Left ventricle myocardium inferior (tissue), 1 donor: ENCODE measurements at regions not wholly inside any gene's neighbourhood (a gene's known extent, or its start where the extent isn't known, plus 50 kb on each side); places are given as distances from the start of the nearest gene placed in this dataset.
"Not testable (repeated sequence)": the region's sequence is repeated elsewhere in the genome, so short reads cannot be mapped to it uniquely, and the experiment has no call there.

ENCODE experiments used
- DNase-seq: peaks from one replicate; pipeline ENCODE4 v3.0.0-alpha.2; 2020
- H3K27ac ChIP-seq: fragments of 200-600 bp; replicated peaks from 2 replicates; pipeline ENCODE4 v1.8.0; 2021
- H3K27me3 ChIP-seq: fragments of 200-600 bp; 2 replicates; pipeline ENCODE4 v1.8.0; 2021; ENCODE audit warnings: low read depth
- H3K36me3 ChIP-seq: fragments of 200-600 bp; 2 replicates; pipeline ENCODE4 v1.8.0; 2021
- H3K4me1 ChIP-seq: fragments of 200-600 bp; 2 replicates; pipeline ENCODE4 v1.8.0; 2021
- H3K4me3 ChIP-seq: fragments of 200-600 bp; 2 replicates; pipeline ENCODE4 v1.8.0; 2021; ENCODE audit warnings: mild to moderate bottlenecking, moderate library complexity
- H3K9me3 ChIP-seq: fragments of 200-600 bp; replicated peaks from 2 replicates; pipeline ENCODE4 v1.8.0; 2021
- intact Hi-C: fragments of 100-400 bp; cut with micrococcal nuclease; formaldehyde crosslinking; loops from one replicate; pipeline ENCODE4 v1.11.0; 2022
- donor health status: DM: no; HTN: yes; CAD: no; lungs with severe emphysema.

- intact Hi-C loops, DNase-seq: not testable (repeated sequence)
Observed at GRCh38 chr12:31162896-31163560, 89.4 kb downstream of the DDX11 start.

GRCh38 chr12:31174293-31174692, 100.6 kb downstream of the DDX11 start:
- H3K36me3 ChIP-seq, H3K4me3 ChIP-seq, H3K27me3 ChIP-seq, intact Hi-C loops, H3K27ac ChIP-seq, DNase-seq, H3K4me1 ChIP-seq, H3K9me3 ChIP-seq: not testable (repeated sequence)

More at GRCh38 chr12:31162896-31163560, 89.4 kb downstream of the DDX11 start:
- H3K4me1 ChIP-seq, H3K27ac ChIP-seq, H3K9me3 ChIP-seq, H3K36me3 ChIP-seq, H3K4me3 ChIP-seq: not testable (repeated sequence)
- peaks cover 15% of the 10 kb centered on the region for H3K27me3 ChIP-seq

- H3K27ac ChIP-seq, H3K9me3 ChIP-seq, intact Hi-C loops, H3K4me1 ChIP-seq, H3K36me3 ChIP-seq, DNase-seq, H3K27me3 ChIP-seq, H3K4me3 ChIP-seq: not testable (repeated sequence)
Observed at GRCh38 chr12:31177514-31177913, 103.9 kb downstream of the DDX11 start.

- H3K4me3 ChIP-seq, H3K4me1 ChIP-seq, H3K27me3 ChIP-seq, intact Hi-C loops, H3K27ac ChIP-seq, H3K36me3 ChIP-seq, DNase-seq, H3K9me3 ChIP-seq: not testable (repeated sequence)
Observed at GRCh38 chr12:31178875-31179274, 105.2 kb downstream of the DDX11 start.

- DNase-seq, intact Hi-C loops, H3K4me3 ChIP-seq, H3K4me1 ChIP-seq, H3K36me3 ChIP-seq, H3K27ac ChIP-seq, H3K9me3 ChIP-seq, H3K27me3 ChIP-seq: not testable (repeated sequence)
Observed at GRCh38 chr12:31179627-31180237, 106.1 kb downstream of the DDX11 start.

GRCh38 chr12:31182571-31182970, 108.9 kb downstream of the DDX11 start:
- H3K4me3 ChIP-seq, DNase-seq, H3K4me1 ChIP-seq, H3K9me3 ChIP-seq, H3K36me3 ChIP-seq, H3K27ac ChIP-seq, H3K27me3 ChIP-seq, intact Hi-C loops: not testable (repeated sequence)

- DNase-seq, H3K4me3 ChIP-seq, H3K27me3 ChIP-seq, intact Hi-C loops, H3K4me1 ChIP-seq, H3K27ac ChIP-seq, H3K9me3 ChIP-seq, H3K36me3 ChIP-seq: not testable (repeated sequence)
Observed at GRCh38 chr12:31183107-31183506, 109.4 kb downstream of the DDX11 start.

- H3K27ac ChIP-seq, DNase-seq, H3K36me3 ChIP-seq, intact Hi-C loops, H3K9me3 ChIP-seq, H3K27me3 ChIP-seq, H3K4me3 ChIP-seq, H3K4me1 ChIP-seq: not testable (repeated sequence)
Observed at GRCh38 chr12:31183899-31184298, 110.2 kb downstream of the DDX11 start.

- H3K9me3 ChIP-seq, H3K27ac ChIP-seq, H3K4me1 ChIP-seq, intact Hi-C loops, DNase-seq, H3K4me3 ChIP-seq, H3K36me3 ChIP-seq, H3K27me3 ChIP-seq: not testable (repeated sequence)
Observed at GRCh38 chr12:31184667-31185066, 111.0 kb downstream of the DDX11 start.

- DNase-seq, H3K4me1 ChIP-seq, H3K36me3 ChIP-seq, H3K27me3 ChIP-seq, H3K4me3 ChIP-seq, intact Hi-C loops, H3K27ac ChIP-seq: not testable (repeated sequence)
- H3K9me3 ChIP-seq: peaks cover 28% of the 10 kb centered on the region
Observed at GRCh38 chr12:31192689-31193088, 119.0 kb downstream of the DDX11 start.

GRCh38 chr12:31195620-31196019, 122.0 kb downstream of the DDX11 start:
- intact Hi-C loops, DNase-seq, H3K4me1 ChIP-seq, H3K36me3 ChIP-seq, H3K27ac ChIP-seq, H3K4me3 ChIP-seq, H3K27me3 ChIP-seq: not testable (repeated sequence)
- H3K9me3 ChIP-seq: peaks cover 21% of the 10 kb centered on the region

GRCh38 chr12:31199476-31199875, 125.8 kb downstream of the DDX11 start:
- H3K4me1 ChIP-seq, H3K36me3 ChIP-seq, H3K4me3 ChIP-seq, H3K27me3 ChIP-seq, DNase-seq, H3K27ac ChIP-seq, intact Hi-C loops, H3K9me3 ChIP-seq: not testable (repeated sequence)
